ENCODE measurements at regions not wholly inside any gene's neighbourhood (a gene's known extent, or its start where the extent isn't known, plus 50 kb on each side); places are given as distances from the start of the nearest gene placed in this dataset.

DNA sequence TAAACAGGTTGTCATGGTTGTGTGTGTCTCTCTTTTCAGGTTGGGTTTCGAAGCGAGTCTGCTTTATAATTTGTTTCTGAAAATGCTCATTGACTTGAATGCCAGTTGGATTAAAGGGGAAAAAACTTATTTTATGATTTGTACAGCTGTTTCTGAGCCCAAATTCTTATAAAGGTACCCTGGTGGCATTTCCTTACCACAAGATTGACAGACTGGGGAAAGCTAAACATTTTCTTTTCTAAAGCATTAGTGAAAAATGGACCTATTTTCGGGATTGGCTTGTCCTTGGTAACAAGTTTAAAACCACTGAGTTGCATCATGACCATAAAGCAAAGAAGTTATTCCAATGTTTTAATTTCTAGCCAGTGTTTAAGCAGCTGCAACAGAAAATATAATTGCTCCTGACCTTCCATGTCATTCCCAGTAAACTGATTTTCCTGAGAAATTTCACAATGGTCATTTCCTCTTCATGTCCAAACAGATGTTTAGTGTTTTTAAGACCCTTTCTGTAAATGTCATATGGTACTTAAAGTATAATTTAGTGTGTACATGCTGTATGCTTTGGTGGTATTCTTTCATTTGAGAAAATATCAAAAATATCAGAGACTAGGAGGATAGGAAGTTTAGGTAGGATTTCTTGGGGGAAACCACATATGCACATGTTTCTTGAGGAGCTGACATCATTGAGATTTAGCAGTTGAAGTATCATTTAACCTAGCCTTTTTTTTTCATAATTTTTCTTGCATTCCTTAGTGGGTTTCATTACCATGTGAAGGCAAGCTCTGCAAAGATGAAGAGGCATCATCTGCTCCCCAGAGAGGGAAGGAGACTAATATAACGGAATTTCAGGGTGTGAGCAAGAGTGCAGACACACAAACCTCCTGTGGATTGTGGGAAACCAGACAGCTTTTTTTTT lies 667.1 kb upstream of the RGMB start:
- no peak for TF ChIP-seq EZH2 (IDR thresholded peaks at IDR 0.05; ENCODE audit: borderline replicate concordance, low read depth, low read length, poor library complexity, severe bottlenecking)
- TF ChIP-seq, protein P1, sequence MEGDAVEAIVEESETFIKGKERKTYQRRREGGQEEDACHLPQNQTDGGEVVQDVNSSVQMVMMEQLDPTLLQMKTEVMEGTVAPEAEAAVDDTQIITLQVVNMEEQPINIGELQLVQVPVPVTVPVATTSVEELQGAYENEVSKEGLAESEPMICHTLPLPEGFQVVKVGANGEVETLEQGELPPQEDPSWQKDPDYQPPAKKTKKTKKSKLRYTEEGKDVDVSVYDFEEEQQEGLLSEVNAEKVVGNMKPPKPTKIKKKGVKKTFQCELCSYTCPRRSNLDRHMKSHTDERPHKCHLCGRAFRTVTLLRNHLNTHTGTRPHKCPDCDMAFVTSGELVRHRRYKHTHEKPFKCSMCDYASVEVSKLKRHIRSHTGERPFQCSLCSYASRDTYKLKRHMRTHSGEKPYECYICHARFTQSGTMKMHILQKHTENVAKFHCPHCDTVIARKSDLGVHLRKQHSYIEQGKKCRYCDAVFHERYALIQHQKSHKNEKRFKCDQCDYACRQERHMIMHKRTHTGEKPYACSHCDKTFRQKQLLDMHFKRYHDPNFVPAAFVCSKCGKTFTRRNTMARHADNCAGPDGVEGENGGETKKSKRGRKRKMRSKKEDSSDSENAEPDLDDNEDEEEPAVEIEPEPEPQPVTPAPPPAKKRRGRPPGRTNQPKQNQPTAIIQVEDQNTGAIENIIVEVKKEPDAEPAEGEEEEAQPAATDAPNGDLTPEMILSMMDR (conservative IDR thresholded peaks at IDR 0.05; ENCODE audit: low read depth, low read length) = no peak
